Type B pancreatic cell (in vitro differentiated cells): ENCODE measurements at regions not wholly inside any gene's neighbourhood (a gene's known extent, or its start where the extent isn't known, plus 50 kb on each side); places are given as distances from the start of the nearest gene placed in this dataset.
"Not testable (repeated sequence)": the region's sequence is repeated elsewhere in the genome, so short reads cannot be mapped to it uniquely, and the experiment has no call there.

Source experiments
- DNase-seq: peaks from one replicate; pipeline ENCODE4 v3.0.0; 2021; ENCODE audit warnings: mixed read lengths; ENCODE audit not compliant: unreplicated experiment; ENCODE audit errors: extremely low spot score
- H3K27ac Mint-ChIP-seq: 2 replicates; pipeline ENCODE4 v1.8.0; 2021; ENCODE audit warnings: mild to moderate bottlenecking, mixed read lengths
- H3K27me3 Mint-ChIP-seq: 2 replicates; pipeline ENCODE4 v1.8.0; 2021; ENCODE audit warnings: mixed read lengths
- H3K36me3 Mint-ChIP-seq: 2 replicates; pipeline ENCODE4 v1.8.0; 2021; ENCODE audit warnings: mixed read lengths
- H3K4me1 Mint-ChIP-seq: one replicate; pipeline ENCODE4 v1.8.0; 2021; ENCODE audit warnings: mixed read lengths; ENCODE audit not compliant: unreplicated experiment
- H3K4me3 Mint-ChIP-seq: 2 replicates; pipeline ENCODE4 v1.8.0; 2021; ENCODE audit warnings: mild to moderate bottlenecking, mixed read lengths
- H3K9me3 Mint-ChIP-seq: 2 replicates; pipeline ENCODE4 v1.8.0; 2021; ENCODE audit warnings: mixed read lengths
- TF ChIP-seq, protein P1 (sequence below): fragments of 200-600 bp; sonication (generic); conservative IDR thresholded peaks from 2 replicates; pipeline ENCODE4 v1.5.0; 2021; ENCODE audit warnings: antibody characterized with exemption, mild to moderate bottlenecking

- no peak for DNase-seq
- Mint-ChIP-seq H3K27me3 (peaks cover 3% of the 10 kb centered on the region), H3K4me1 (no peaks in the 10 kb centered on the region), H3K9me3 (no peaks in the 10 kb centered on the region), H3K36me3 (no peaks in the 10 kb centered on the region), H3K27ac (no peak overlapping the region), H3K4me3 (no peak overlapping the region)
- TF ChIP-seq, protein P1, sequence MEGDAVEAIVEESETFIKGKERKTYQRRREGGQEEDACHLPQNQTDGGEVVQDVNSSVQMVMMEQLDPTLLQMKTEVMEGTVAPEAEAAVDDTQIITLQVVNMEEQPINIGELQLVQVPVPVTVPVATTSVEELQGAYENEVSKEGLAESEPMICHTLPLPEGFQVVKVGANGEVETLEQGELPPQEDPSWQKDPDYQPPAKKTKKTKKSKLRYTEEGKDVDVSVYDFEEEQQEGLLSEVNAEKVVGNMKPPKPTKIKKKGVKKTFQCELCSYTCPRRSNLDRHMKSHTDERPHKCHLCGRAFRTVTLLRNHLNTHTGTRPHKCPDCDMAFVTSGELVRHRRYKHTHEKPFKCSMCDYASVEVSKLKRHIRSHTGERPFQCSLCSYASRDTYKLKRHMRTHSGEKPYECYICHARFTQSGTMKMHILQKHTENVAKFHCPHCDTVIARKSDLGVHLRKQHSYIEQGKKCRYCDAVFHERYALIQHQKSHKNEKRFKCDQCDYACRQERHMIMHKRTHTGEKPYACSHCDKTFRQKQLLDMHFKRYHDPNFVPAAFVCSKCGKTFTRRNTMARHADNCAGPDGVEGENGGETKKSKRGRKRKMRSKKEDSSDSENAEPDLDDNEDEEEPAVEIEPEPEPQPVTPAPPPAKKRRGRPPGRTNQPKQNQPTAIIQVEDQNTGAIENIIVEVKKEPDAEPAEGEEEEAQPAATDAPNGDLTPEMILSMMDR: no peak
These were observed 567.4 kb downstream of the CBLN4 start for GRCh38 chr20:55437798-55438415.

GRCh38 chr20:55424968-55425367 lies 580.4 kb downstream of the CBLN4 start:
- Mint-ChIP-seq H3K27me3 (peaks cover 10% of the 10 kb centered on the region), H3K36me3 (no peaks in the 10 kb centered on the region), H3K4me1 (no peaks in the 10 kb centered on the region), H3K27ac (no peak overlapping the region), H3K4me3 (no peak overlapping the region), H3K9me3 (no peaks in the 10 kb centered on the region)
- DNase-seq: no peak
- TF ChIP-seq, protein P1: no peak

DNA sequence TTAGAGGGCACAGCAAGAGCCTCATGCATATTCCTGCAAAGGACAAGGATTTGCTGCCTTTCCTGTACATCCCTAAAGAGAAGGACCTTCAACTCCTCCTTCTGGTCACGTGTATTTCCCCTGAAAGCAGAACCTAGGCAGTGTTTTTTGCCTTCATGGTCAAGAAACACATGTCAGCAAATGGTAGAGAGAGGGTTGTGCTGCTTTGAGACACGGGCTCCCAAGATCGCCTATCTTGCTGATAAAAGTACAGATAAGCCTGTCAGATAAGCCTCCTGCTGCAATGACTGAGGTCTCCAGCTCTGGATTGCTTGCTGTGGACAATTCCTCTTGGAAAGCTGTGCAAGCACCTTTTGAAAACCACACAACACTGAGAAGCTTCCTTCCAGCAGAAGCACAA lies 580.8 kb downstream of the CBLN4 start:
- H3K9me3 Mint-ChIP-seq: no peaks in the 10 kb centered on the region
- H3K4me1 Mint-ChIP-seq: no peaks in the 10 kb centered on the region
- TF ChIP-seq, protein P1: no peak
- no peak overlapping the region for H3K27ac Mint-ChIP-seq
- DNase-seq: no peak
- no peaks in the 10 kb centered on the region for H3K36me3 Mint-ChIP-seq
- H3K27me3 Mint-ChIP-seq: peaks cover 9% of the 10 kb centered on the region
- no peak overlapping the region for H3K4me3 Mint-ChIP-seq

DNA sequence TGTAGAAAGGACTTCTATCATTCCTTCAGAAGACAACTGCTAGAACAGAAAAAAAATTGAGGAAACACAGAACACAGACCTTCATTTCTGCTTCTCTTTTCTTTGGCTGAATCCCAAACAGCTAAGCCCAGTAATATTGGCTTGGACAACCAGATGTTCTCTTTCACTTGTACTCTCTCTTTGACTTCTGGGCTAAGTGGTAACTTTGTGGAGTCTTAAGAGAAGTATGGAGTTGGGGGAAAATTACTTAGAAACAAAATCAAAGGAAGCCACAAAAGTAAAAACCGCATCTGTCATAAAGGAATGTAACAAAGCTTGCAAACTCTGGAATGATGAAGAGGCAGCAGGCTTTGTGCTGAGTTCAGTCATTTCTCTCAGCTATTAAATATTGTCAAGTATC lies 587.5 kb downstream of the CBLN4 start:
- Mint-ChIP-seq H3K27me3 (no peaks in the 10 kb centered on the region), H3K4me1 (no peaks in the 10 kb centered on the region), H3K36me3 (no peaks in the 10 kb centered on the region), H3K4me3 (no peak overlapping the region), H3K9me3 (no peaks in the 10 kb centered on the region), H3K27ac (no peak overlapping the region)
- DNase-seq: no peak
- TF ChIP-seq, protein P1: no peak

DNA sequence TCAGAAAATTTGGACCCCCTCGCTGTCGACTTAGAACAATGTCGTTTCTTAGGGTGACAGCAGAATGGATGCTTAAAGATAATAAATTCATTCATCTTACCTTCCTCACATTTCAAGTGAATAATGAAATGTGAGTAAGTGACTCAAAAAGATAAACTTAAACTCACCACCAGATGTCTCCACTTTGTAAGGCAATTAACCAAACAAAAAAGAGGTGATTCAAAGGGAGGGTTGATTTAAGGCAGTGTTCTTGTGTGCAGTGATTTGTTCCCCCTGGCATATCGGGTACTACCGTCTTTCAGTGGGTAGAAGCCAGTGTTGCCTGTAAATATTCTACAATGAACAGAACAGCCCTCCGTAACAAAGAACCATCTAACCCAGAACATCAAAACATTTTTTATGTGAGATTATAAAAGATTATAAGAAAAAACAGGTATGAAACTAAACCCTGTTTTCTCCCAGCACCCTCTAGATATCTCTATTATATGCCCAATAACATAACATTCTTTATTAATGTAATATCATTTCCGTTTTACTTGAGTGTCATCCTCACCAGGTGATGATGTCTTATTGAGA lies 589.7 kb downstream of the CBLN4 start:
- no peak for DNase-seq
- Mint-ChIP-seq H3K27me3 (no peaks in the 10 kb centered on the region), H3K36me3 (no peaks in the 10 kb centered on the region), H3K27ac (no peak overlapping the region), H3K9me3 (no peaks in the 10 kb centered on the region), H3K4me3 (no peak overlapping the region), H3K4me1 (no peaks in the 10 kb centered on the region)
- TF ChIP-seq, protein P1: peak; percentile 69

- H3K9me3 Mint-ChIP-seq, H3K27me3 Mint-ChIP-seq, H3K36me3 Mint-ChIP-seq, H3K27ac Mint-ChIP-seq, DNase-seq, H3K4me1 Mint-ChIP-seq, H3K4me3 Mint-ChIP-seq: not testable (repeated sequence)
These were observed 592.8 kb downstream of the CBLN4 start for GRCh38 chr20:55412508-55412907.
